BJ (cell line): ENCODE measurements at regions not wholly inside any gene's neighbourhood (a gene's known extent, or its start where the extent isn't known, plus 50 kb on each side); places are given as distances from the start of the nearest gene placed in this dataset.

Experiments used
- CTCF ChIA-PET: fragments of 350-600 bp; formaldehyde crosslinking; extraction: SDS; loops from one replicate; lab custom pipeline; 2021; ENCODE audit warnings: antibody characterized with exemption, inconsistent platforms; lab: Yijun Ruan, JAX
- POLR2A ChIA-PET: fragments of 300-600 bp; sonication (Branson Sonifier 250); formaldehyde crosslinking; extraction: SDS; loops from one replicate; lab custom pipeline; 2021; ENCODE audit warnings: antibody characterized with exemption; lab: Charles Lee
- DNase-seq: peaks from one replicate; pipeline ENCODE4 v3.0.0-alpha.2; 2011; ENCODE audit warnings: low read depth
- H3K27me3 ChIP-seq: 2 replicates; pipeline ENCODE4 v1.6.0; 2011; ENCODE audit warnings: low read length; ENCODE audit not compliant: control insufficient read depth, insufficient read depth
- H3K36me3 ChIP-seq: 2 replicates; pipeline ENCODE4 v1.5.1; 2011; ENCODE audit warnings: low read length; ENCODE audit not compliant: control insufficient read depth, insufficient read depth
- H3K4me3 ChIP-seq: 2 replicates; pipeline ENCODE4 v1.5.1; 2011; ENCODE audit warnings: low read depth, mild to moderate bottlenecking, control low read depth, low read length
- TF ChIP-seq, protein P1 (sequence below): IDR thresholded peaks from 2 replicates; pipeline ENCODE4 v1.5.1; 2011; ENCODE audit warnings: low read depth, mild to moderate bottlenecking, control low read depth, inconsistent platforms, low read length, moderate library complexity; ENCODE audit not compliant: insufficient read depth

DNA sequence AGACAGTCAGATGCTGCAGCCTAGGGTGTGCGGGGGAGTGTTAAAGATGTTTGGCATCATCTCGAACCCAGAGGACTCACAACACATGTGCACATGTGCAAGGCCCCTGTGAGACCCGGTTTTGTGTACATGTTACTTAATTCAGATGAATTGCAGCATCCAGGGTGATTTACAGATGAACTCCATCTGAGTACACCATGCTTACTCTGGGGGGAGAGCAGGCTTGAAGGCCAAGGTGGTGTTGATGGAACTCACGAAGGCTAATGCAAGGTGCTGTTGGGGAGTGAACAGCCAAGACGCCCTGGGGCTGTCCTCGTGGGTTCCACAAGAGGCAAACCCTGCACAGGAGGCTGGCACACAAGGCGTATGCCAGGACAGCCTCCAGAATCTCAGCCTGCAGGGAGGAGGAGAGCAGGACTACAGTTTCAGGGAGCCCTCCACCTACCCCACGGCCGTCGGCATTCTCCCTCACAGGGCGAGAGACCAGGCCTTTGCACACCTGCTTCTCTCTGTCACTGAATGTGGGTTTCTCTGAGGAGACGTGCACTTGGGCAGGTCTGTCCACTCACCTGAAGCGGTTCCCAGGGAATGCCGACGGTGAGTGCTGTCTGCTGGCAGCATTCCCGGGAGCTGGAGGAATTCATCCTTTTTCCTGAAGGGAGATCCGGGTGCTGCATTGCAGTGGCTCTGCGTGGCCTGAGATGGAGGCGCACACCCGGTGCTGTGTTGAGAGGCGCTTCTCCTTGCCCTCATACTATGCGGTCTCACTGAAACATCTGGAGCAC is 178.5 kb upstream of the RNF32 start:
- CTCF ChIA-PET, result no interaction called here
- TF ChIP-seq, protein P1, sequence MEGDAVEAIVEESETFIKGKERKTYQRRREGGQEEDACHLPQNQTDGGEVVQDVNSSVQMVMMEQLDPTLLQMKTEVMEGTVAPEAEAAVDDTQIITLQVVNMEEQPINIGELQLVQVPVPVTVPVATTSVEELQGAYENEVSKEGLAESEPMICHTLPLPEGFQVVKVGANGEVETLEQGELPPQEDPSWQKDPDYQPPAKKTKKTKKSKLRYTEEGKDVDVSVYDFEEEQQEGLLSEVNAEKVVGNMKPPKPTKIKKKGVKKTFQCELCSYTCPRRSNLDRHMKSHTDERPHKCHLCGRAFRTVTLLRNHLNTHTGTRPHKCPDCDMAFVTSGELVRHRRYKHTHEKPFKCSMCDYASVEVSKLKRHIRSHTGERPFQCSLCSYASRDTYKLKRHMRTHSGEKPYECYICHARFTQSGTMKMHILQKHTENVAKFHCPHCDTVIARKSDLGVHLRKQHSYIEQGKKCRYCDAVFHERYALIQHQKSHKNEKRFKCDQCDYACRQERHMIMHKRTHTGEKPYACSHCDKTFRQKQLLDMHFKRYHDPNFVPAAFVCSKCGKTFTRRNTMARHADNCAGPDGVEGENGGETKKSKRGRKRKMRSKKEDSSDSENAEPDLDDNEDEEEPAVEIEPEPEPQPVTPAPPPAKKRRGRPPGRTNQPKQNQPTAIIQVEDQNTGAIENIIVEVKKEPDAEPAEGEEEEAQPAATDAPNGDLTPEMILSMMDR, result no peak
- no peak for DNase-seq
- Histone ChIP-seq H3K4me3 (no peak overlapping the region), H3K27me3 (no peaks in the 10 kb centered on the region), H3K36me3 (no peaks in the 10 kb centered on the region)
- POLR2A ChIA-PET, result no interaction called here

DNA sequence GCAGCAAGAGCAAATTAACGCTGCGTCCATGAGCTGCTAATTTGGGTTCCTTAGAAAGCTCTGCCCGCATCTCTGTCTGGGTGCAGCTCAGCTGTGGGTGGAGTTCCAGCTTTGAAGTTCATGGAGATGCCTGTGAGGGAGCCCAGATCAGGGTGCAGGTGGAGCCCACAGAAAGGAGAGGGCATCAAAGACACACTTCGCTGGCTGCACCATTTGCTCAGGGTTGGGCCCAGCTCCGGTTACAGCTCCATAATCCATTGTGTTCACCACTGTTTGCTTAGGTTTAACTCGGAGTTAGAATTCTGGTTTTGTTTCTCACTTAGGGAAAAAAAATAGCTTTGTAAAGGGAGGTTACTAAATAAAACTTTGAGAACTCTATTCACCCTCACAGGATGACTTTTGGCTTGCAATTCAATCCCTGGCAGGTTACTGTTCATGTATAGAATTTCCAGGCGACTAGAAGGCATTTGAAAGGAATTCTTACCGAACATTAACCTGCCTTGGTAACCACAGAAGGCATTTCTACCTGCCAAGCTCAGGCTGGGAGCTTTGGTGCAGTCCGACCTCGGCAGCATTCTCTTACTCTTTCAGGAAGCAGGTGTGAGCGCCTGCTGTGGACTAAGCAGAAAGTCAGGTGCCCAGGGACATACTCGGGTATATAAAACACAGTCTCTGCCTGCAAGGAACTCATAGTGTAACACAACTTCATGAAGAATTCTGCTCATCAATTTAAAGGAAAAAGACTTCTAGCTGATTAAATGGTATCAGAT is 179.5 kb upstream of the RNF32 start:
- H3K27me3 ChIP-seq, result no peaks in the 10 kb centered on the region
- no peak overlapping the region for H3K4me3 ChIP-seq
- ChIA-PET POLR2A (no interaction called here), CTCF (no interaction called here)
- no peak for DNase-seq
- no peaks in the 10 kb centered on the region for H3K36me3 ChIP-seq
- TF ChIP-seq, protein P1, result no peak

DNA sequence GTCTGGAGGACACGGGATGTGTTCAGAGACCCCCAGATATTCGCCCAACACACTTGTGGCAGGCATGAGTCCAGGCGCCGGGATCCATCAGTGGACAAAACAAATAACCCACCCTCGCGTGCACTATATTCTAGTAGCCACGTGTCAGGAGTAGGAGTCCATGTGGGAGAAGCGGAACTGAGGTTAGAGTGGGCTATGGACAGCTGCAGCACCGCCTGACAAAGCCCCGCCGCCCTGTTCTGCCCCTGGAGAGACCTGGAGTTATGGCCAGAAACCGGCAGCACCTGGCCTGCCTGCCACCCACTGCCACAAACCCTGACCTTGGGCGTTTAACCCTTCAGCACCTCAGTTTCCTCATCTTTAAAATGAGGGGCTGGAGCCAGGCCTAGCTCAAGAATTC is 181.0 kb upstream of the RNF32 start:
- TF ChIP-seq, protein P1, result no peak
- DNase-seq, result no peak
- H3K27me3 ChIP-seq, result no peaks in the 10 kb centered on the region
- CTCF ChIA-PET, result no interaction called here
- POLR2A ChIA-PET, result no interaction called here
- no peak overlapping the region for H3K4me3 ChIP-seq
- H3K36me3 ChIP-seq, result no peaks in the 10 kb centered on the region

DNA sequence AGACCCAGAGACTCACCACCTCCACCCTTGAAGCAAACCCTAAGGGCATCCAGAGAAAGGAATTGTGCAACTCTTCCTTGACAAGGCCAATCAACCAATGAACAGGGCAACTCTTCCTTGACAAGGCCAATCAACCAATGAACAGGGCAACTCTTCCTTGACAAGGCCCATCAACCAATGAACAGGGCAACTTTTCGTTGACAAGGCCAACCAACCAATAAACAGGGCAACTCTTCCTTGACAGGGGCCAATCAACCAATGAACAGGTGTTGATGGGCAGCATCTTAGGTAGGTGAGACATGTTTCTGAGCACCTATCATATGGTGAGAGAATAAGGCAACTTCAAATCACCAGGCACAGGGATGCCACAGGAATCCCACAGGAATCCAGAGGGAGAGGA is 181.5 kb upstream of the RNF32 start:
- ChIA-PET POLR2A (no interaction called here), CTCF (no interaction called here)
- no peaks in the 10 kb centered on the region for H3K36me3 ChIP-seq
- TF ChIP-seq, protein P1, result no peak
- no peaks in the 10 kb centered on the region for H3K27me3 ChIP-seq
- no peak for DNase-seq
- no peak overlapping the region for H3K4me3 ChIP-seq

DNA sequence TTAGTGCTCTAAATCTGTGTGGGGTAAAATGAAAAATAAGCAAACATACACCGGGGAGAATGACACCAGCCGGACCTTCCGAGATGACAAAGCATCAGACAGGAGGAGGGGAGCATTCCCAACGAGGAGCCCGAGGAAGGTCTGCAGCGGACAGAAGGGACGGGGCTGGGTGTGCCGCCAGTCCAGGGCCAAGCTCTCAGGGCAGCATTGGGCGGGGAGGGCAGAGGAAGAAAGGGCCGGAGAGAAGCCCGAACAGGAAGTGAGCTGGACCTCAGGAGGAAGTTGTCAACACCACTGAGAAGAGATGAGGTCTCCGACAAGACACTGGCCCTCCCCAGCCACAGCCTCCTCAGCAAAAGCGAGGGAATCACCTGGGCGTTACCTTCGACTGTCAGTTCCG is 182.6 kb upstream of the RNF32 start:
- Histone ChIP-seq H3K27me3 (no peaks in the 10 kb centered on the region), H3K4me3 (no peak overlapping the region), H3K36me3 (no peaks in the 10 kb centered on the region)
- DNase-seq, result no peak
- POLR2A ChIA-PET, result no interaction called here
- TF ChIP-seq, protein P1, result no peak
- CTCF ChIA-PET, result no interaction called here
